ENCODE measurements at regions not wholly inside any gene's neighbourhood (a gene's known extent, or its start where the extent isn't known, plus 50 kb on each side); places are given as distances from the start of the nearest gene placed in this dataset.
A peak's percentile ranks its signal among the peaks of the same experiment; 100 is the strongest.

- intact Hi-C loops (cut with DNase I): no loop called here
- H3K27me3 ChIP-seq: no peaks in the 10 kb centered on the region
- H3K27ac ChIP-seq: no peak overlapping the region
- no peak for TF ChIP-seq CTCF (IDR thresholded peaks at IDR 0.05)
- TF ChIP-seq POLR2AphosphoS5 (IDR thresholded peaks at IDR 0.05; ENCODE audit: insufficient read depth in 1 of 2, low read depth in 1 of 2): no peak
- no peak for TF ChIP-seq POLR2A (IDR thresholded peaks at IDR 0.05)
- H3K36me3 ChIP-seq: no peaks in the 10 kb centered on the region
- H3K4me3 ChIP-seq: no peak overlapping the region
- no peaks in the 10 kb centered on the region for H3K9me3 ChIP-seq
- no peaks in the 10 kb centered on the region for H3K4me1 ChIP-seq
- peak in 1 of 2 donors; percentile 64 for DNase-seq (ENCODE audit: extremely low spot score in 2 of 2)
These were observed 1518.4 kb downstream of the UQCRFS1 start for GRCh38 chr19:27694361-27695055.

GRCh38 chr19:27691991-27692390, 1521.0 kb downstream of the UQCRFS1 start:
- no peaks in the 10 kb centered on the region for H3K9me3 ChIP-seq
- H3K27ac ChIP-seq: no peak overlapping the region
- intact Hi-C loops (cut with DNase I): no loop called here

GRCh38 chr19:27689734-27690241, 1523.2 kb downstream of the UQCRFS1 start:
- H3K9me3 ChIP-seq: no peaks in the 10 kb centered on the region
- intact Hi-C loops (cut with DNase I): no loop called here

More at GRCh38 chr19:27691991-27692390, 1521.0 kb downstream of the UQCRFS1 start:
- Histone ChIP-seq H3K4me1 (no peaks in the 10 kb centered on the region), H3K27me3 (no peaks in the 10 kb centered on the region), H3K36me3 (no peaks in the 10 kb centered on the region), H3K4me3 (no peak overlapping the region)
- no peak for DNase-seq (ENCODE audit: extremely low spot score in 2 of 2)
- no peak for TF ChIP-seq POLR2AphosphoS5 (IDR thresholded peaks at IDR 0.05; ENCODE audit: insufficient read depth in 1 of 2, low read depth in 1 of 2)
- no peak for TF ChIP-seq POLR2A (IDR thresholded peaks at IDR 0.05)
- TF ChIP-seq CTCF (IDR thresholded peaks at IDR 0.05): no peak

GRCh38 chr19:27684293-27684692, 1528.7 kb downstream of the UQCRFS1 start:
- Histone ChIP-seq H3K9me3 (no peaks in the 10 kb centered on the region), H3K4me3 (no peak overlapping the region), H3K36me3 (no peaks in the 10 kb centered on the region), H3K27me3 (no peaks in the 10 kb centered on the region), H3K27ac (no peak overlapping the region), H3K4me1 (no peaks in the 10 kb centered on the region)
- intact Hi-C loops (cut with DNase I): no loop called here
- TF ChIP-seq POLR2A (IDR thresholded peaks at IDR 0.05) (no peak), POLR2AphosphoS5 (IDR thresholded peaks at IDR 0.05; ENCODE audit: insufficient read depth in 1 of 2, low read depth in 1 of 2) (no peak), CTCF (IDR thresholded peaks at IDR 0.05) (no peak)
- no peak for DNase-seq (ENCODE audit: extremely low spot score in 2 of 2)

More at GRCh38 chr19:27689734-27690241, 1523.2 kb downstream of the UQCRFS1 start:
- Histone ChIP-seq H3K27ac (no peak overlapping the region), H3K4me1 (no peaks in the 10 kb centered on the region), H3K27me3 (no peaks in the 10 kb centered on the region), H3K4me3 (no peak overlapping the region), H3K36me3 (no peaks in the 10 kb centered on the region)
- peak in 1 of 2 donors; percentile 52 for DNase-seq (ENCODE audit: extremely low spot score in 2 of 2)
- no peak for TF ChIP-seq POLR2AphosphoS5 (IDR thresholded peaks at IDR 0.05; ENCODE audit: insufficient read depth in 1 of 2, low read depth in 1 of 2)
- TF ChIP-seq CTCF (IDR thresholded peaks at IDR 0.05): no peak
- TF ChIP-seq POLR2A (IDR thresholded peaks at IDR 0.05): no peak

- Histone ChIP-seq H3K4me1 (no peaks in the 10 kb centered on the region), H3K27me3 (no peaks in the 10 kb centered on the region), H3K27ac (no peak overlapping the region), H3K36me3 (no peaks in the 10 kb centered on the region), H3K9me3 (no peaks in the 10 kb centered on the region), H3K4me3 (no peak overlapping the region)
- no peak for DNase-seq (ENCODE audit: extremely low spot score in 2 of 2)
- intact Hi-C loops (cut with DNase I): no loop called here
- no peak for TF ChIP-seq POLR2AphosphoS5 (IDR thresholded peaks at IDR 0.05; ENCODE audit: insufficient read depth in 1 of 2, low read depth in 1 of 2)
These were observed 1531.0 kb downstream of the UQCRFS1 start for GRCh38 chr19:27681972-27682371.

Data from vagina (tissue), 2 donors.